GM19395 (cell line): ENCODE measurements at regions not wholly inside any gene's neighbourhood (a gene's known extent, or its start where the extent isn't known, plus 50 kb on each side); places are given as distances from the start of the nearest gene placed in this dataset.

Experiments
- ATAC-seq: cut with Tn5 transposase; IDR thresholded peaks from one replicate; pipeline ENCODE4 v1.9.1; 2021; ENCODE audit warnings: mild to moderate bottlenecking, moderate library complexity; ENCODE audit not compliant: unreplicated experiment

- no peak for ATAC-seq
Observed at GRCh38 chr2:137729305-137729704, 235.0 kb upstream of the HNMT start.

GRCh38 chr2:137737559-137737958 lies 226.7 kb upstream of the HNMT start:
- ATAC-seq = no peak

GRCh38 chr2:137741784-137742362 lies 222.4 kb upstream of the HNMT start:
- ATAC-seq = no peak

GRCh38 chr2:137747509-137747908 lies 216.8 kb upstream of the HNMT start:
- no peak for ATAC-seq

- no peak for ATAC-seq
Observed at GRCh38 chr2:137748533-137748932, 215.7 kb upstream of the HNMT start.

- no peak for ATAC-seq
Observed at GRCh38 chr2:137764646-137765045, 199.6 kb upstream of the HNMT start.

GRCh38 chr2:137769406-137769805 lies 194.9 kb upstream of the HNMT start:
- no peak for ATAC-seq

GRCh38 chr2:137770166-137770565 lies 194.1 kb upstream of the HNMT start:
- ATAC-seq = no peak

- ATAC-seq = no peak
Observed at GRCh38 chr2:137771064-137771463, 193.2 kb upstream of the HNMT start.

- no peak for ATAC-seq
Observed at GRCh38 chr2:137772451-137772850, 191.8 kb upstream of the HNMT start.

GRCh38 chr2:137775529-137775928 lies 188.7 kb upstream of the HNMT start:
- no peak for ATAC-seq

- no peak for ATAC-seq
Observed at GRCh38 chr2:137776697-137777096, 187.6 kb upstream of the HNMT start.

- ATAC-seq = peak; percentile 78
Observed at GRCh38 chr2:137797641-137798040, 166.6 kb upstream of the HNMT start.

GRCh38 chr2:137799600-137799999 lies 164.7 kb upstream of the HNMT start:
- ATAC-seq = no peak

- ATAC-seq = no peak
Observed at GRCh38 chr2:137800386-137800785, 163.9 kb upstream of the HNMT start.

- no peak for ATAC-seq
Observed at GRCh38 chr2:137801228-137801627, 163.0 kb upstream of the HNMT start.

GRCh38 chr2:137802038-137802437 lies 162.2 kb upstream of the HNMT start:
- no peak for ATAC-seq

- no peak for ATAC-seq
Observed at GRCh38 chr2:137806068-137806805, 158.0 kb upstream of the HNMT start.

- no peak for ATAC-seq
Observed at GRCh38 chr2:137809252-137809651, 155.0 kb upstream of the HNMT start.

- ATAC-seq = no peak
Observed at GRCh38 chr2:137809837-137810236, 154.4 kb upstream of the HNMT start.

- no peak for ATAC-seq
Observed at GRCh38 chr2:137812517-137812916, 151.8 kb upstream of the HNMT start.

- no peak for ATAC-seq
Observed at GRCh38 chr2:137813176-137813575, 151.1 kb upstream of the HNMT start.

- ATAC-seq = no peak
Observed at GRCh38 chr2:137817058-137817457, 147.2 kb upstream of the HNMT start.
